ENCODE measurements at regions not wholly inside any gene's neighbourhood (a gene's known extent, or its start where the extent isn't known, plus 50 kb on each side); places are given as distances from the start of the nearest gene placed in this dataset.

GRCh38 chr11:115576606-115577380 lies 72.6 kb upstream of the CADM1 start:
- Histone ChIP-seq H3K36me3 (ENCODE audit: control insufficient read depth in 2 of 3, insufficient read depth in 3 of 3, low read length in 3 of 3) (no peaks in the 10 kb centered on the region), H3K27ac (ENCODE audit: low read depth in 2 of 2, low read length in 2 of 2) (no peak overlapping the region), H3K9ac (ENCODE audit: low read length in 3 of 3) (no peak overlapping the region), H3K4me1 (ENCODE audit: control insufficient read depth in 2 of 3, insufficient read depth in 2 of 3, low read depth in 1 of 3, low read length in 3 of 3) (peaks cover 0 to 11% (median 5%) of the 10 kb centered on the region in 3 donors), H3K4me3 (ENCODE audit: low read length in 3 of 3) (no peak overlapping the region), H3K27me3 (ENCODE audit: control insufficient read depth, insufficient read depth, low read length) (no peaks in the 10 kb centered on the region), H3K9me3 (ENCODE audit: control insufficient read depth in 2 of 3, insufficient read depth in 1 of 3, low read length in 3 of 3) (no peaks in the 10 kb centered on the region)
- DNase-seq (no peak), FAIRE-seq (no peak)
- no peak for TF ChIP-seq CTCF (IDR thresholded peaks at IDR 0.05; ENCODE audit: borderline replicate concordance, extremely low read depth, insufficient read depth)
- intact Hi-C loops (cut with DNase I), result no loop called here

- intact Hi-C loops (cut with DNase I), result no loop called here
- no peak for DNase-seq
- Histone ChIP-seq H3K9ac (ENCODE audit: low read length in 3 of 3) (no peak overlapping the region), H3K27ac (ENCODE audit: low read depth in 2 of 2, low read length in 2 of 2) (no peak overlapping the region), H3K9me3 (ENCODE audit: control insufficient read depth in 2 of 3, insufficient read depth in 1 of 3, low read length in 3 of 3) (no peaks in the 10 kb centered on the region), H3K27me3 (ENCODE audit: control insufficient read depth, insufficient read depth, low read length) (no peaks in the 10 kb centered on the region), H3K4me1 (ENCODE audit: control insufficient read depth in 2 of 3, insufficient read depth in 2 of 3, low read depth in 1 of 3, low read length in 3 of 3) (no peaks in the 10 kb centered on the region), H3K4me3 (ENCODE audit: low read length in 3 of 3) (no peak overlapping the region), H3K36me3 (ENCODE audit: control insufficient read depth in 2 of 3, insufficient read depth in 3 of 3, low read length in 3 of 3) (no peaks in the 10 kb centered on the region)
- FAIRE-seq, result no peak
- TF ChIP-seq CTCF (IDR thresholded peaks at IDR 0.05; ENCODE audit: borderline replicate concordance, extremely low read depth, insufficient read depth), result no peak
Observed at GRCh38 chr11:115572551-115572950, 68.3 kb upstream of the CADM1 start.

GRCh38 chr11:115566180-115566764 lies 62.1 kb upstream of the CADM1 start:
- intact Hi-C loops (cut with DNase I), result no loop called here
- DNase-seq (peak in 2 of 5 donors; percentile 35 to 53), FAIRE-seq (no peak)
- H3K27me3 ChIP-seq (ENCODE audit: control insufficient read depth, insufficient read depth, low read length), result no peaks in the 10 kb centered on the region
- H3K9me3 ChIP-seq (ENCODE audit: control insufficient read depth in 2 of 3, insufficient read depth in 1 of 3, low read length in 3 of 3), result no peaks in the 10 kb centered on the region
- no peak overlapping the region for H3K4me3 ChIP-seq (ENCODE audit: low read length in 3 of 3)
- H3K27ac ChIP-seq (ENCODE audit: low read depth in 2 of 2, low read length in 2 of 2), result no peak overlapping the region
- H3K36me3 ChIP-seq (ENCODE audit: control insufficient read depth in 2 of 3, insufficient read depth in 3 of 3, low read length in 3 of 3), result no peaks in the 10 kb centered on the region
- no peak overlapping the region for H3K9ac ChIP-seq (ENCODE audit: low read length in 3 of 3)
- H3K4me1 ChIP-seq (ENCODE audit: control insufficient read depth in 2 of 3, insufficient read depth in 2 of 3, low read depth in 1 of 3, low read length in 3 of 3), result no peaks in the 10 kb centered on the region
- no peak for TF ChIP-seq CTCF (IDR thresholded peaks at IDR 0.05; ENCODE audit: borderline replicate concordance, extremely low read depth, insufficient read depth)
